HepG2 (cell line): ENCODE measurements at regions not wholly inside any gene's neighbourhood (a gene's known extent, or its start where the extent isn't known, plus 50 kb on each side); places are given as distances from the start of the nearest gene placed in this dataset.

Experiments used
- JUNB ChIP-seq: sonication (generic); formaldehyde crosslinking; IDR thresholded peaks from 2 replicates; pipeline ENCODE4 v1.8.0; 2022; ENCODE audit warnings: missing genetic modification reagents, mild to moderate bottlenecking, borderline replicate concordance
- NFE2 ChIP-seq: sonication (generic); formaldehyde crosslinking; IDR thresholded peaks from 2 replicates; pipeline ENCODE4 v1.4.0; 2020; ENCODE audit warnings: missing genetic modification reagents
- NPAS2 ChIP-seq: sonication (generic); formaldehyde crosslinking; IDR thresholded peaks from 2 replicates; pipeline ENCODE4 v1.8.0; 2022; ENCODE audit warnings: mild to moderate bottlenecking, missing genetic modification reagents, borderline replicate concordance
- POLR2A ChIP-seq, 2 experiments: IDR thresholded peaks; 2 replicates each; pipeline ENCODE4 v1.6.1; 2011; ENCODE audit warnings: low read depth in 2 of 2, low read length in 2 of 2, mild to moderate bottlenecking in 1 of 2, moderate library complexity in 1 of 2; ENCODE audit not compliant: insufficient read depth in 1 of 2
- PTBP1 ChIP-seq: fragments of 200-400 bp; formaldehyde crosslinking; IDR thresholded peaks from 2 replicates; pipeline ENCODE4 v1.6.1; 2018; ENCODE audit warnings: low read length, low read depth; ENCODE audit not compliant: poor library complexity, severe bottlenecking
- SOX6 ChIP-seq, 2 experiments: fragments of 450-650 bp in 1 of 2; sonication (generic) in 1 of 2; formaldehyde crosslinking in 1 of 2; IDR thresholded peaks; 2 replicates each; pipeline versions ENCODE4 v1.4.0 to v1.6.1; 2017 to 2020; ENCODE audit warnings: antibody characterized with exemption in 1 of 2, mild to moderate bottlenecking in 1 of 2, missing genetic modification reagents in 1 of 2
- SRF ChIP-seq: IDR thresholded peaks from 2 replicates; pipeline ENCODE4 v1.6.1; 2011; ENCODE audit warnings: mild to moderate bottlenecking, low read depth, low read length, moderate library complexity
- SRSF1 ChIP-seq: fragments of 200-400 bp; formaldehyde crosslinking; optimal IDR thresholded peaks from 2 replicates; pipeline ENCODE3; 2017; ENCODE audit warnings: mild to moderate bottlenecking, low read depth, low read length, moderate library complexity
- SRSF9 ChIP-seq: fragments of 200-400 bp; formaldehyde crosslinking; IDR thresholded peaks from 2 replicates; pipeline ENCODE4 v1.6.1; 2018; ENCODE audit warnings: borderline replicate concordance, mild to moderate bottlenecking, low read depth, low read length; ENCODE audit not compliant: insufficient read depth, poor library complexity, severe bottlenecking
- STAT6 ChIP-seq: sonication (generic); formaldehyde crosslinking; IDR thresholded peaks from 2 replicates; pipeline ENCODE4 v1.4.0; 2020; ENCODE audit warnings: missing genetic modification reagents, mild to moderate bottlenecking, borderline replicate concordance
- ZBTB21 ChIP-seq: sonication (generic); formaldehyde crosslinking; IDR thresholded peaks from 2 replicates; pipeline ENCODE4 v1.4.0; 2020; ENCODE audit warnings: missing genetic modification reagents
- ZC3H13 ChIP-seq: sonication (generic); formaldehyde crosslinking; IDR thresholded peaks from 2 replicates; pipeline ENCODE4 v1.8.1; 2023; ENCODE audit warnings: mild to moderate bottlenecking, missing genetic modification reagents, moderate library complexity
- ZFY ChIP-seq: sonication (generic); formaldehyde crosslinking; IDR thresholded peaks from 2 replicates; pipeline ENCODE4 v1.4.0; 2020; ENCODE audit warnings: missing genetic modification reagents
- ZNF235 ChIP-seq: sonication (generic); formaldehyde crosslinking; IDR thresholded peaks from 2 replicates; pipeline ENCODE4 v1.8.1; 2023; ENCODE audit warnings: mild to moderate bottlenecking, missing genetic modification reagents, borderline replicate concordance
- ZNF256 ChIP-seq: sonication (generic); formaldehyde crosslinking; conservative IDR thresholded peaks from 2 replicates; pipeline ENCODE4 v1.4.0; 2020; ENCODE audit warnings: missing genetic modification reagents
- ZNF292 ChIP-seq: sonication (generic); formaldehyde crosslinking; IDR thresholded peaks from 2 replicates; pipeline ENCODE4 v1.8.1; 2022; ENCODE audit warnings: mild to moderate bottlenecking, low read depth, missing genetic modification reagents, borderline replicate concordance
- ZNF431 ChIP-seq: sonication (generic); formaldehyde crosslinking; IDR thresholded peaks from 2 replicates; pipeline ENCODE4 v1.9.0; 2022; ENCODE audit warnings: missing genetic modification reagents, low read depth, mild to moderate bottlenecking, borderline replicate concordance
- ZNF619 ChIP-seq: sonication (generic); formaldehyde crosslinking; IDR thresholded peaks from 2 replicates; pipeline ENCODE4 v1.4.0; 2020; ENCODE audit warnings: mild to moderate bottlenecking, missing genetic modification reagents
- ZNF644 ChIP-seq: IDR thresholded peaks from 2 replicates; pipeline ENCODE4 v1.6.1; 2016; ENCODE audit warnings: low read depth
- TF ChIP-seq, protein P1 (sequence below): sonication (generic); formaldehyde crosslinking; IDR thresholded peaks from 2 replicates; pipeline ENCODE4 v1.8.1; 2022; ENCODE audit warnings: low read depth, mild to moderate bottlenecking, missing genetic modification reagents
- TF ChIP-seq, protein P2 (sequence below): sonication (generic); formaldehyde crosslinking; IDR thresholded peaks from 2 replicates; pipeline ENCODE4 v1.4.0; 2020; ENCODE audit warnings: missing genetic modification reagents, mild to moderate bottlenecking, borderline replicate concordance
- TF ChIP-seq, protein P3 (sequence below): sonication (generic); formaldehyde crosslinking; IDR thresholded peaks from 2 replicates; pipeline ENCODE4 v1.5.1; 2020; ENCODE audit warnings: mild to moderate bottlenecking, missing genetic modification reagents, moderate library complexity

- TF ChIP-seq, protein P1, sequence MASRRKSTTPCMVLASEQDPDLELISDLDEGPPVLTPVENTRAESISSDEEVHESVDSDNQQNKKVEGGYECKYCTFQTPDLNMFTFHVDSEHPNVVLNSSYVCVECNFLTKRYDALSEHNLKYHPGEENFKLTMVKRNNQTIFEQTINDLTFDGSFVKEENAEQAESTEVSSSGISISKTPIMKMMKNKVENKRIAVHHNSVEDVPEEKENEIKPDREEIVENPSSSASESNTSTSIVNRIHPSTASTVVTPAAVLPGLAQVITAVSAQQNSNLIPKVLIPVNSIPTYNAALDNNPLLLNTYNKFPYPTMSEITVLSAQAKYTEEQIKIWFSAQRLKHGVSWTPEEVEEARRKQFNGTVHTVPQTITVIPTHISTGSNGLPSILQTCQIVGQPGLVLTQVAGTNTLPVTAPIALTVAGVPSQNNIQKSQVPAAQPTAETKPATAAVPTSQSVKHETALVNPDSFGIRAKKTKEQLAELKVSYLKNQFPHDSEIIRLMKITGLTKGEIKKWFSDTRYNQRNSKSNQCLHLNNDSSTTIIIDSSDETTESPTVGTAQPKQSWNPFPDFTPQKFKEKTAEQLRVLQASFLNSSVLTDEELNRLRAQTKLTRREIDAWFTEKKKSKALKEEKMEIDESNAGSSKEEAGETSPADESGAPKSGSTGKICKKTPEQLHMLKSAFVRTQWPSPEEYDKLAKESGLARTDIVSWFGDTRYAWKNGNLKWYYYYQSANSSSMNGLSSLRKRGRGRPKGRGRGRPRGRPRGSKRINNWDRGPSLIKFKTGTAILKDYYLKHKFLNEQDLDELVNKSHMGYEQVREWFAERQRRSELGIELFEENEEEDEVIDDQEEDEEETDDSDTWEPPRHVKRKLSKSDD (CRISPR knock-in tag) = no peak
- TF ChIP-seq STAT6 (CRISPR knock-in tag) (no peak), ZNF644 (peak; percentile 97), ZBTB21 (CRISPR knock-in tag) (no peak), SOX6 (IDR thresholded peaks at IDR 0.05) (no peak), SOX6 (CRISPR knock-in tag; IDR thresholded peaks at IDR 0.05) (peak; percentile 86), SRF (no peak), ZC3H13 (CRISPR knock-in tag) (no peak), JUNB (CRISPR knock-in tag) (no peak), SRSF1 (no peak), ZNF235 (CRISPR knock-in tag) (no peak), POLR2A (IDR thresholded peaks at IDR 0.05; ENCODE audit: insufficient read depth in 1 of 2, low read depth in 2 of 2, low read length in 2 of 2) (no peak), NPAS2 (CRISPR knock-in tag) (no peak), ZNF292 (CRISPR knock-in tag) (no peak), ZNF256 (no peak), SRSF9 (no peak), ZNF619 (no peak), ZFY (CRISPR knock-in tag) (no peak), PTBP1 (no peak), ZNF431 (CRISPR knock-in tag) (no peak), NFE2 (CRISPR knock-in tag) (no peak)
- TF ChIP-seq, protein P2, sequence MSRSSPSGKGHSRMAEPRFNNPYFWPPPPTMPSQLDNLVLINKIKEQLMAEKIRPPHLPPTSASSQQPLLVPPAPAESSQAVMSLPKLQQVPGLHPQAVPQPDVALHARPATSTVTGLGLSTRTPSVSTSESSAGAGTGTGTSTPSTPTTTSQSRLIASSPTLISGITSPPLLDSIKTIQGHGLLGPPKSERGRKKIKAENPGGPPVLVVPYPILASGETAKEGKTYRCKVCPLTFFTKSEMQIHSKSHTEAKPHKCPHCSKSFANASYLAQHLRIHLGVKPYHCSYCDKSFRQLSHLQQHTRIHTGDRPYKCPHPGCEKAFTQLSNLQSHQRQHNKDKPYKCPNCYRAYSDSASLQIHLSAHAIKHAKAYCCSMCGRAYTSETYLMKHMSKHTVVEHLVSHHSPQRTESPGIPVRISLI (CRISPR knock-in tag) = no peak
- TF ChIP-seq, protein P3, sequence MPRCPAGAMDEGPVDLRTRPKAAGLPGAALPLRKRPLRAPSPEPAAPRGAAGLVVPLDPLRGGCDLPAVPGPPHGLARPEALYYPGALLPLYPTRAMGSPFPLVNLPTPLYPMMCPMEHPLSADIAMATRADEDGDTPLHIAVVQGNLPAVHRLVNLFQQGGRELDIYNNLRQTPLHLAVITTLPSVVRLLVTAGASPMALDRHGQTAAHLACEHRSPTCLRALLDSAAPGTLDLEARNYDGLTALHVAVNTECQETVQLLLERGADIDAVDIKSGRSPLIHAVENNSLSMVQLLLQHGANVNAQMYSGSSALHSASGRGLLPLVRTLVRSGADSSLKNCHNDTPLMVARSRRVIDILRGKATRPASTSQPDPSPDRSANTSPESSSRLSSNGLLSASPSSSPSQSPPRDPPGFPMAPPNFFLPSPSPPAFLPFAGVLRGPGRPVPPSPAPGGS (CRISPR knock-in tag) = no peak
These were observed 334.3 kb downstream of the ARL4A start (continued) for GRCh38 chr7:13021566-13022300.
